Iris pigment epithelial cell (primary cell): ENCODE measurements at regions not wholly inside any gene's neighbourhood (a gene's known extent, or its start where the extent isn't known, plus 50 kb on each side); places are given as distances from the start of the nearest gene placed in this dataset.

Source experiments
- DNase-seq: peaks from one replicate; pipeline ENCODE4 v3.0.0-alpha.2; 2011; ENCODE audit warnings: low read depth

- DNase-seq = no peak
These were observed 1514.9 kb upstream of the PIK3C3 start for GRCh38 chr18:40440088-40440487.

- no peak for DNase-seq
These were observed 1517.5 kb upstream of the PIK3C3 start for GRCh38 chr18:40437517-40437916.

- DNase-seq = peak; percentile 53
These were observed 1523.7 kb upstream of the PIK3C3 start for GRCh38 chr18:40431071-40431985.

- DNase-seq = no peak
These were observed 1531.7 kb upstream of the PIK3C3 start for GRCh38 chr18:40423291-40423690.

- no peak for DNase-seq
These were observed 1534.4 kb upstream of the PIK3C3 start for GRCh38 chr18:40420675-40421074.

- DNase-seq = no peak
These were observed 1537.5 kb upstream of the PIK3C3 start for GRCh38 chr18:40417501-40417900.

- DNase-seq = no peak
These were observed 1539.2 kb upstream of the PIK3C3 start for GRCh38 chr18:40415821-40416220.

- no peak for DNase-seq
These were observed 1539.8 kb upstream of the PIK3C3 start for GRCh38 chr18:40415176-40415791.

- DNase-seq = peak; percentile 87
These were observed 1540.8 kb upstream of the PIK3C3 start for GRCh38 chr18:40414155-40414754.

GRCh38 chr18:40413160-40413559 is 1541.9 kb upstream of the PIK3C3 start:
- peak; percentile 31 for DNase-seq

- DNase-seq = no peak
These were observed 1542.6 kb upstream of the PIK3C3 start for GRCh38 chr18:40412410-40412809.

GRCh38 chr18:40407909-40408308 is 1547.1 kb upstream of the PIK3C3 start:
- peak; percentile 18 for DNase-seq

GRCh38 chr18:40404284-40404683 is 1550.8 kb upstream of the PIK3C3 start:
- DNase-seq = no peak

GRCh38 chr18:40402052-40402451 is 1553.0 kb upstream of the PIK3C3 start:
- DNase-seq = no peak

GRCh38 chr18:40388121-40388520 is 1566.9 kb upstream of the PIK3C3 start:
- DNase-seq = no peak

GRCh38 chr18:40387130-40387787 is 1567.8 kb upstream of the PIK3C3 start:
- no peak for DNase-seq

GRCh38 chr18:40382197-40382596 is 1572.8 kb upstream of the PIK3C3 start:
- peak; percentile 2 for DNase-seq

GRCh38 chr18:40380686-40381439 is 1574.2 kb upstream of the PIK3C3 start:
- peak; percentile 58 for DNase-seq

- DNase-seq = peak; percentile 2
These were observed 1579.2 kb upstream of the PIK3C3 start for GRCh38 chr18:40375837-40376236.

GRCh38 chr18:40371673-40372072 is 1583.4 kb upstream of the PIK3C3 start:
- DNase-seq = peak; percentile 73

GRCh38 chr18:40367576-40367975 is 1587.5 kb upstream of the PIK3C3 start:
- no peak for DNase-seq

- no peak for DNase-seq
These were observed 1588.5 kb upstream of the PIK3C3 start for GRCh38 chr18:40366521-40366920.
